ENCODE measurements at regions not wholly inside any gene's neighbourhood (a gene's known extent, or its start where the extent isn't known, plus 50 kb on each side); places are given as distances from the start of the nearest gene placed in this dataset.

GRCh38 chr9:27940535-27940934 is 367.3 kb upstream of the C9orf72 start:
- no peak for DNase-seq
- in situ Hi-C loops (cut with MboI; ENCODE audit: low pct_unique_long_range_greater_than_20kb, low sequenced_read_pairs), result no loop called here

GRCh38 chr9:27943501-27943900 is 370.2 kb upstream of the C9orf72 start:
- in situ Hi-C loops (cut with MboI; ENCODE audit: low pct_unique_long_range_greater_than_20kb, low sequenced_read_pairs), result no loop called here
- no peak for DNase-seq

GRCh38 chr9:27945386-27945785 is 372.1 kb upstream of the C9orf72 start:
- in situ Hi-C loops (cut with MboI; ENCODE audit: low pct_unique_long_range_greater_than_20kb, low sequenced_read_pairs), result no loop called here

GRCh38 chr9:27950382-27950781 is 377.1 kb upstream of the C9orf72 start:
- DNase-seq, result no peak

More at GRCh38 chr9:27945386-27945785, 372.1 kb upstream of the C9orf72 start:
- no peak for DNase-seq

GRCh38 chr9:27954858-27955257 is 381.6 kb upstream of the C9orf72 start:
- in situ Hi-C loops (cut with MboI; ENCODE audit: low pct_unique_long_range_greater_than_20kb, low sequenced_read_pairs), result no loop called here
- DNase-seq, result no peak

More at GRCh38 chr9:27950382-27950781, 377.1 kb upstream of the C9orf72 start:
- in situ Hi-C loops (cut with MboI; ENCODE audit: low pct_unique_long_range_greater_than_20kb, low sequenced_read_pairs), result no loop called here

GRCh38 chr9:27963836-27964235 is 390.6 kb upstream of the C9orf72 start:
- in situ Hi-C loops (cut with MboI; ENCODE audit: low pct_unique_long_range_greater_than_20kb, low sequenced_read_pairs), result no loop called here
- no peak for DNase-seq

- in situ Hi-C loops (cut with MboI; ENCODE audit: low pct_unique_long_range_greater_than_20kb, low sequenced_read_pairs), result no loop called here
- no peak for DNase-seq
Observed at GRCh38 chr9:27967210-27967609, 393.9 kb upstream of the C9orf72 start.

- in situ Hi-C loops (cut with MboI; ENCODE audit: low pct_unique_long_range_greater_than_20kb, low sequenced_read_pairs), result no loop called here
- DNase-seq, result no peak
Observed at GRCh38 chr9:27977931-27978330, 404.6 kb upstream of the C9orf72 start.

GRCh38 chr9:27985714-27986113 is 412.4 kb upstream of the C9orf72 start:
- in situ Hi-C loops (cut with MboI; ENCODE audit: low pct_unique_long_range_greater_than_20kb, low sequenced_read_pairs), result no loop called here
- DNase-seq, result no peak

- in situ Hi-C loops (cut with MboI; ENCODE audit: low pct_unique_long_range_greater_than_20kb, low sequenced_read_pairs), result no loop called here
Observed at GRCh38 chr9:27990524-27990923, 417.2 kb upstream of the C9orf72 start.

GRCh38 chr9:27991221-27991620 is 417.9 kb upstream of the C9orf72 start:
- DNase-seq, result no peak
- in situ Hi-C loops (cut with MboI; ENCODE audit: low pct_unique_long_range_greater_than_20kb, low sequenced_read_pairs), result no loop called here

More at GRCh38 chr9:27990524-27990923, 417.2 kb upstream of the C9orf72 start:
- DNase-seq, result no peak

- in situ Hi-C loops (cut with MboI; ENCODE audit: low pct_unique_long_range_greater_than_20kb, low sequenced_read_pairs), result no loop called here
- no peak for DNase-seq
Observed at GRCh38 chr9:28001096-28001495, 427.8 kb upstream of the C9orf72 start.

- peak; percentile 29 for DNase-seq
- in situ Hi-C loops (cut with MboI; ENCODE audit: low pct_unique_long_range_greater_than_20kb, low sequenced_read_pairs), result no loop called here
Observed at GRCh38 chr9:28004900-28005299, 431.6 kb upstream of the C9orf72 start.

GRCh38 chr9:28005779-28006178 is 432.5 kb upstream of the C9orf72 start:
- DNase-seq, result no peak
- in situ Hi-C loops (cut with MboI; ENCODE audit: low pct_unique_long_range_greater_than_20kb, low sequenced_read_pairs), result no loop called here

GRCh38 chr9:28007097-28007817 is 434.0 kb upstream of the C9orf72 start:
- in situ Hi-C loops (cut with MboI; ENCODE audit: low pct_unique_long_range_greater_than_20kb, low sequenced_read_pairs), result no loop called here
- DNase-seq, result no peak

GRCh38 chr9:28014212-28014611 is 440.9 kb upstream of the C9orf72 start:
- DNase-seq, result no peak
- in situ Hi-C loops (cut with MboI; ENCODE audit: low pct_unique_long_range_greater_than_20kb, low sequenced_read_pairs), result no loop called here

- in situ Hi-C loops (cut with MboI; ENCODE audit: low pct_unique_long_range_greater_than_20kb, low sequenced_read_pairs), result no loop called here
- no peak for DNase-seq
Observed at GRCh38 chr9:28024676-28025075, 451.4 kb upstream of the C9orf72 start.

- in situ Hi-C loops (cut with MboI; ENCODE audit: low pct_unique_long_range_greater_than_20kb, low sequenced_read_pairs), result no loop called here
- DNase-seq, result no peak
Observed at GRCh38 chr9:28025186-28025585, 451.9 kb upstream of the C9orf72 start.

GRCh38 chr9:28031521-28032267 is 458.4 kb upstream of the C9orf72 start:
- DNase-seq, result no peak
- in situ Hi-C loops (cut with MboI; ENCODE audit: low pct_unique_long_range_greater_than_20kb, low sequenced_read_pairs), result no loop called here

GRCh38 chr9:28032268-28032590 is 458.9 kb upstream of the C9orf72 start:
- no peak for DNase-seq
- in situ Hi-C loops (cut with MboI; ENCODE audit: low pct_unique_long_range_greater_than_20kb, low sequenced_read_pairs), result no loop called here

- in situ Hi-C loops (cut with MboI; ENCODE audit: low pct_unique_long_range_greater_than_20kb, low sequenced_read_pairs), result no loop called here
- DNase-seq, result no peak
Observed at GRCh38 chr9:28034242-28034641, 461.0 kb upstream of the C9orf72 start.
